ENCODE measurements at regions not wholly inside any gene's neighbourhood (a gene's known extent, or its start where the extent isn't known, plus 50 kb on each side); places are given as distances from the start of the nearest gene placed in this dataset.

- TF ChIP-seq, protein P1, sequence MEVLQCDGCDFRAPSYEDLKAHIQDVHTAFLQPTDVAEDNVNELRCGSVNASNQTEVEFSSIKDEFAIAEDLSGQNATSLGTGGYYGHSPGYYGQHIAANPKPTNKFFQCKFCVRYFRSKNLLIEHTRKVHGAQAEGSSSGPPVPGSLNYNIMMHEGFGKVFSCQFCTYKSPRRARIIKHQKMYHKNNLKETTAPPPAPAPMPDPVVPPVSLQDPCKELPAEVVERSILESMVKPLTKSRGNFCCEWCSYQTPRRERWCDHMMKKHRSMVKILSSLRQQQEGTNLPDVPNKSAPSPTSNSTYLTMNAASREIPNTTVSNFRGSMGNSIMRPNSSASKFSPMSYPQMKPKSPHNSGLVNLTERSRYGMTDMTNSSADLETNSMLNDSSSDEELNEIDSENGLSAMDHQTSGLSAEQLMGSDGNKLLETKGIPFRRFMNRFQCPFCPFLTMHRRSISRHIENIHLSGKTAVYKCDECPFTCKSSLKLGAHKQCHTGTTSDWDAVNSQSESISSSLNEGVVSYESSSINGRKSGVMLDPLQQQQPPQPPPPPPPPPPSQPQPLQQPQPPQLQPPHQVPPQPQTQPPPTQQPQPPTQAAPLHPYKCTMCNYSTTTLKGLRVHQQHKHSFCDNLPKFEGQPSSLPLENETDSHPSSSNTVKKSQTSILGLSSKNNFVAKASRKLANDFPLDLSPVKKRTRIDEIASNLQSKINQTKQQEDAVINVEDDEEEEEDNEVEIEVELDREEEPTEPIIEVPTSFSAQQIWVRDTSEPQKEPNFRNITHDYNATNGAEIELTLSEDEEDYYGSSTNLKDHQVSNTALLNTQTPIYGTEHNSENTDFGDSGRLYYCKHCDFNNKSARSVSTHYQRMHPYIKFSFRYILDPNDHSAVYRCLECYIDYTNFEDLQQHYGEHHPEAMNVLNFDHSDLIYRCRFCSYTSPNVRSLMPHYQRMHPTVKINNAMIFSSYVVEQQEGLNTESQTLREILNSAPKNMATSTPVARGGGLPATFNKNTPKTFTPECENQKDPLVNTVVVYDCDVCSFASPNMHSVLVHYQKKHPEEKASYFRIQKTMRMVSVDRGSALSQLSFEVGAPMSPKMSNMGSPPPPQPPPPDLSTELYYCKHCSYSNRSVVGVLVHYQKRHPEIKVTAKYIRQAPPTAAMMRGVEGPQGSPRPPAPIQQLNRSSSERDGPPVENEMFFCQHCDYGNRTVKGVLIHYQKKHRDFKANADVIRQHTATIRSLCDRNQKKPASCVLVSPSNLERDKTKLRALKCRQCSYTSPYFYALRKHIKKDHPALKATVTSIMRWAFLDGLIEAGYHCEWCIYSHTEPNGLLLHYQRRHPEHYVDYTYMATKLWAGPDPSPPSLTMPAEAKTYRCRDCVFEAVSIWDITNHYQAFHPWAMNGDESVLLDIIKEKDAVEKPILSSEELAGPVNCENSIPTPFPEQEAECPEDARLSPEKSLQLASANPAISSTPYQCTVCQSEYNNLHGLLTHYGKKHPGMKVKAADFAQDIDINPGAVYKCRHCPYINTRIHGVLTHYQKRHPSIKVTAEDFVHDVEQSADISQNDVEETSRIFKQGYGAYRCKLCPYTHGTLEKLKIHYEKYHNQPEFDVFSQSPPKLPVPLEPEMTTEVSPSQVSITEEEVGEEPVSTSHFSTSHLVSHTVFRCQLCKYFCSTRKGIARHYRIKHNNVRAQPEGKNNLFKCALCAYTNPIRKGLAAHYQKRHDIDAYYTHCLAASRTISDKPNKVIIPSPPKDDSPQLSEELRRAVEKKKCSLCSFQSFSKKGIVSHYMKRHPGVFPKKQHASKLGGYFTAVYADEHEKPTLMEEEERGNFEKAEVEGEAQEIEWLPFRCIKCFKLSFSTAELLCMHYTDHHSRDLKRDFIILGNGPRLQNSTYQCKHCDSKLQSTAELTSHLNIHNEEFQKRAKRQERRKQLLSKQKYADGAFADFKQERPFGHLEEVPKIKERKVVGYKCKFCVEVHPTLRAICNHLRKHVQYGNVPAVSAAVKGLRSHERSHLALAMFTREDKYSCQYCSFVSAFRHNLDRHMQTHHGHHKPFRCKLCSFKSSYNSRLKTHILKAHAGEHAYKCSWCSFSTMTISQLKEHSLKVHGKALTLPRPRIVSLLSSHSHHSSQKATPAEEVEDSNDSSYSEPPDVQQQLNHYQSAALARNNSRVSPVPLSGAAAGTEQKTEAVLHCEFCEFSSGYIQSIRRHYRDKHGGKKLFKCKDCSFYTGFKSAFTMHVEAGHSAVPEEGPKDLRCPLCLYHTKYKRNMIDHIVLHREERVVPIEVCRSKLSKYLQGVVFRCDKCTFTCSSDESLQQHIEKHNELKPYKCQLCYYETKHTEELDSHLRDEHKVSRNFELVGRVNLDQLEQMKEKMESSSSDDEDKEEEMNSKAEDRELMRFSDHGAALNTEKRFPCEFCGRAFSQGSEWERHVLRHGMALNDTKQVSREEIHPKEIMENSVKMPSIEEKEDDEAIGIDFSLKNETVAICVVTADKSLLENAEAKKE (CRISPR knock-in tag; IDR thresholded peaks at IDR 0.05) = no peak
- no peak for TF ChIP-seq NANOG (IDR thresholded peaks at IDR 0.05; ENCODE audit: borderline replicate concordance)
- TF ChIP-seq CREB1 (CRISPR knock-in tag; IDR thresholded peaks at IDR 0.05; ENCODE audit: low read depth) = no peak
Measured at GRCh38 chr1:90580176-90580575, 136.9 kb downstream of the BARHL2 start (continued).

DNA sequence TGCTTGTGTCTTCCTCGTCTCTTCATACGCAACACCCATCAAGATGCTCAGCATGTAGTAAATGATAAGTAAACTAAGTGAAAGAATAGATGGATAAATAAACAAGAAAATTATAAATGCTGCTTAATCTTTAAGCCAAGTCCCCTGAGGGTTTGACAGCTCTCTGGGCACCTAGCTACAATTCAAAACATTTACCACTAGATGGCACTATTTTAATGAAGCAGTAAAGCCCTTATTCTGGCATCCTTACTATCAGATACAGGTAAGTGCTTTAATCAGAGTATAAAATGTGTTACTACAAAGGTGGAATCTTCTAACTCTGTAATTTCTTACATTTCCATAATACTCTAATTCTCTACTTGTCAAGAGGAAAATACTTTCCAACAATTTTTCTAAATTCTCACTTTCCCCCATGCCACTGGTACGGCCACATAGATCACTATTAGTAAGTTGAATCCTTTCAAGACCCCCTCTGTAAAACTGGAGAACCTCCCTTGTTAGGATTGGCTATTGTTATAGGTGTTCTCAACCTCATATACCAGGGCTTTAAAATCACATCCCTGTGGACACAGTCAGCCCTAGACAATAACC is 137.8 kb downstream of the BARHL2 start:
- no peaks in the 10 kb centered on the region for H4K20me1 ChIP-seq (replicated peaks; ENCODE audit: insufficient read depth)
- H3K4me1 ChIP-seq (ENCODE audit: insufficient read depth) = no peaks in the 10 kb centered on the region
- H3K4me3 Mint-ChIP-seq = no peak overlapping the region
- no peaks in the 10 kb centered on the region for H3K36me3 ChIP-seq (ENCODE audit: insufficient read depth)
- peaks cover 4% of the 10 kb centered on the region; the same call in 1 of the 3 replicates for H3K9me3 Mint-ChIP-seq
- H3K36me3 Mint-ChIP-seq (ENCODE audit: low read depth) = no peaks in the 10 kb centered on the region
- no peak overlapping the region for H3K4me3 ChIP-seq
- no peaks in the 10 kb centered on the region; the same call in 1 of the 2 replicates for H3K9me2 ChIP-seq (ENCODE audit: insufficient read depth)
- H2AFZ ChIP-seq = no peak overlapping the region
- no peaks in the 10 kb centered on the region for H3K79me2 ChIP-seq (replicated peaks; ENCODE audit: insufficient read depth)
- ATAC-seq = peak; percentile 71
- H3F3A ChIP-seq (replicated peaks; ENCODE audit: low read depth) = no peaks in the 10 kb centered on the region
- H3K27me3 ChIP-seq (ENCODE audit: insufficient read depth) = no peaks in the 10 kb centered on the region
- H3K4me2 ChIP-seq = no peak overlapping the region
- TF ChIP-seq CTCF (conservative IDR thresholded peaks at IDR 0.05; ENCODE audit: low read depth in 2 of 2) = peak; percentile 65 to 82
- TF ChIP-seq ZNF331 (CRISPR knock-in tag; IDR thresholded peaks at IDR 0.05; ENCODE audit: low read depth) = no peak
- no peak for TF ChIP-seq CREB1 (CRISPR knock-in tag; IDR thresholded peaks at IDR 0.05; ENCODE audit: low read depth)
- no peak for TF ChIP-seq EZH2phosphoT487 (IDR thresholded peaks at IDR 0.05; ENCODE audit: unreplicated experiment)
- peak; percentile 74 for DNase-seq (ENCODE audit: low spot score)
- no peak overlapping the region for H3K27ac ChIP-seq (ENCODE audit: low read depth)
- H3K27me3 Mint-ChIP-seq (ENCODE audit: insufficient read depth, low read depth, poor library complexity) = no peaks in the 10 kb centered on the region
- no peaks in the 10 kb centered on the region for H3K4me1 Mint-ChIP-seq
- no peak overlapping the region for H3K27ac Mint-ChIP-seq

All from GM23338 (cell line).